Astrocyte (in vitro differentiated cells and primary cell): ENCODE measurements at regions not wholly inside any gene's neighbourhood (a gene's known extent, or its start where the extent isn't known, plus 50 kb on each side); places are given as distances from the start of the nearest gene placed in this dataset.

Source experiments
- EZH2 ChIP-seq: IDR thresholded peaks from 2 replicates; pipeline ENCODE4 v1.6.1; 2012; ENCODE audit warnings: mild to moderate bottlenecking, low read length, inconsistent platforms; ENCODE audit not compliant: insufficient read depth
- TF ChIP-seq, protein P1 (sequence below): IDR thresholded peaks from 2 replicates; pipeline ENCODE4 v1.5.1; 2011; ENCODE audit warnings: low read depth, mild to moderate bottlenecking, inconsistent platforms, low read length, moderate library complexity; ENCODE audit not compliant: insufficient read depth

DNA sequence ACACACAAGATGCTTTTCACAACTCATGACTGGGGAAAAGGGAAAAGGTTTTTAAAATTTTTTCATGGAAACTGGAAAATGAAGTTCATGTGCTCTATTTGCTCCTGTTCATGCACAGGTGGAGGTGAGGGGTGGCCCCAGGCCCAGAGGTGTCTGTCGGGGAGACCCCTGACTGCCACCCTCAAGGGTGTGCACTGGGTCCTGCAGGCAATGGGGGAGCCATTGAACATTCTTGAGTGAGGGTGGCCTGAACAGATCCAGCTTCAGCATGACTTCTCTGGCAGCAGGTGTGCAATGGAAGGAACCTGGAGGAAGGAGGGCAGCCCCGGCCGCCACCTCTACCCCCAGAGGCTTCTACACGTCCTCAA is 145.3 kb upstream of the IQSEC1 start:
- TF ChIP-seq, protein P1, sequence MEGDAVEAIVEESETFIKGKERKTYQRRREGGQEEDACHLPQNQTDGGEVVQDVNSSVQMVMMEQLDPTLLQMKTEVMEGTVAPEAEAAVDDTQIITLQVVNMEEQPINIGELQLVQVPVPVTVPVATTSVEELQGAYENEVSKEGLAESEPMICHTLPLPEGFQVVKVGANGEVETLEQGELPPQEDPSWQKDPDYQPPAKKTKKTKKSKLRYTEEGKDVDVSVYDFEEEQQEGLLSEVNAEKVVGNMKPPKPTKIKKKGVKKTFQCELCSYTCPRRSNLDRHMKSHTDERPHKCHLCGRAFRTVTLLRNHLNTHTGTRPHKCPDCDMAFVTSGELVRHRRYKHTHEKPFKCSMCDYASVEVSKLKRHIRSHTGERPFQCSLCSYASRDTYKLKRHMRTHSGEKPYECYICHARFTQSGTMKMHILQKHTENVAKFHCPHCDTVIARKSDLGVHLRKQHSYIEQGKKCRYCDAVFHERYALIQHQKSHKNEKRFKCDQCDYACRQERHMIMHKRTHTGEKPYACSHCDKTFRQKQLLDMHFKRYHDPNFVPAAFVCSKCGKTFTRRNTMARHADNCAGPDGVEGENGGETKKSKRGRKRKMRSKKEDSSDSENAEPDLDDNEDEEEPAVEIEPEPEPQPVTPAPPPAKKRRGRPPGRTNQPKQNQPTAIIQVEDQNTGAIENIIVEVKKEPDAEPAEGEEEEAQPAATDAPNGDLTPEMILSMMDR: no peak
- no peak for TF ChIP-seq EZH2
